Right atrium auricular region (tissue), 2 donors: ENCODE measurements at regions not wholly inside any gene's neighbourhood (a gene's known extent, or its start where the extent isn't known, plus 50 kb on each side); places are given as distances from the start of the nearest gene placed in this dataset.

Experiments used
- DNase-seq: peaks from one replicate; pipeline ENCODE4 v3.0.0-alpha.2; 2019; ENCODE audit warnings: low spot score
- H3K27ac ChIP-seq, 2 donors: fragments of 200-600 bp; sonication (generic); 1 replicate in 1 of 2; 2 replicates in 1 of 2; pipeline ENCODE4 v1.5.1; 2016 to 2019
- H3K27me3 ChIP-seq, 2 donors: fragments of 200-600 bp; sonication (generic); one replicate each; pipeline versions ENCODE4 v1.5.1 to v1.6.0; 2017 to 2019
- H3K36me3 ChIP-seq: fragments of 200-600 bp; sonication (generic); one replicate; pipeline ENCODE4 v1.5.1; 2016
- H3K4me1 ChIP-seq, 2 donors: fragments of 200-600 bp; sonication (generic); one replicate each; pipeline versions ENCODE4 v1.5.1 to v1.6.0; 2017 to 2019
- H3K4me3 ChIP-seq, 2 donors: fragments of 200-600 bp; sonication (generic); 1 replicate in 1 of 2; 2 replicates in 1 of 2; pipeline ENCODE4 v1.5.1; 2017 to 2019; ENCODE audit warnings: mild to moderate bottlenecking in 1 of 2, moderate library complexity in 1 of 2
- H3K9me3 ChIP-seq, 2 donors: fragments of 200-600 bp; sonication (generic); one replicate each; pipeline ENCODE4 v1.5.1; 2019
- CTCF ChIP-seq, 2 donors: fragments of 200-600 bp; sonication (generic); IDR thresholded peaks; one replicate each; pipeline ENCODE4 v1.5.1; 2019; ENCODE audit warnings: antibody characterized with exemption in 2 of 2

GRCh38 chr12:113658006-113658655 lies 186.5 kb upstream of the LHX5 start:
- no peaks in the 10 kb centered on the region for H3K27me3 ChIP-seq
- no peaks in the 10 kb centered on the region for H3K4me1 ChIP-seq
- no peak for TF ChIP-seq CTCF (IDR thresholded peaks at IDR 0.05)
- no peak overlapping the region for H3K27ac ChIP-seq
- no peak for DNase-seq
- no peak overlapping the region for H3K4me3 ChIP-seq
- peaks cover 0 to 26% of the 10 kb centered on the region in 2 donors for H3K9me3 ChIP-seq
- no peaks in the 10 kb centered on the region for H3K36me3 ChIP-seq

GRCh38 chr12:113655919-113656318 lies 184.2 kb upstream of the LHX5 start:
- no peaks in the 10 kb centered on the region for H3K36me3 ChIP-seq
- no peak for TF ChIP-seq CTCF (IDR thresholded peaks at IDR 0.05)
- H3K27ac ChIP-seq = no peak overlapping the region
- H3K4me1 ChIP-seq = no peaks in the 10 kb centered on the region
- no peaks in the 10 kb centered on the region for H3K27me3 ChIP-seq
- DNase-seq = no peak
- no peak overlapping the region for H3K4me3 ChIP-seq
- peaks cover 0 to 26% of the 10 kb centered on the region in 2 donors for H3K9me3 ChIP-seq

- no peak for DNase-seq
- Histone ChIP-seq H3K9me3 (peaks cover 0 to 26% of the 10 kb centered on the region in 2 donors), H3K27me3 (no peaks in the 10 kb centered on the region), H3K4me3 (no peak overlapping the region), H3K36me3 (no peaks in the 10 kb centered on the region), H3K27ac (no peak overlapping the region), H3K4me1 (no peaks in the 10 kb centered on the region)
- TF ChIP-seq CTCF (IDR thresholded peaks at IDR 0.05) = no peak
Observed at GRCh38 chr12:113655479-113655878, 183.8 kb upstream of the LHX5 start.

- Histone ChIP-seq H3K4me3 (no peak overlapping the region), H3K36me3 (no peaks in the 10 kb centered on the region), H3K4me1 (no peaks in the 10 kb centered on the region), H3K27me3 (no peaks in the 10 kb centered on the region), H3K9me3 (peaks cover 0 to 21% of the 10 kb centered on the region in 2 donors), H3K27ac (no peak overlapping the region)
- no peak for DNase-seq
- TF ChIP-seq CTCF (IDR thresholded peaks at IDR 0.05) = no peak
Observed at GRCh38 chr12:113651662-113652061, 180.0 kb upstream of the LHX5 start.

GRCh38 chr12:113650476-113650875 lies 178.8 kb upstream of the LHX5 start:
- no peaks in the 10 kb centered on the region for H3K36me3 ChIP-seq
- TF ChIP-seq CTCF (IDR thresholded peaks at IDR 0.05) = no peak
- H3K4me1 ChIP-seq = no peaks in the 10 kb centered on the region
- H3K27ac ChIP-seq = no peak overlapping the region
- H3K4me3 ChIP-seq = no peak overlapping the region
- H3K9me3 ChIP-seq = peaks cover 0 to 21% of the 10 kb centered on the region in 2 donors
- DNase-seq = no peak
- H3K27me3 ChIP-seq = no peaks in the 10 kb centered on the region

GRCh38 chr12:113649256-113649830 lies 177.7 kb upstream of the LHX5 start:
- Histone ChIP-seq H3K27ac (no peak overlapping the region), H3K9me3 (peaks cover 0 to 10% of the 10 kb centered on the region in 2 donors), H3K36me3 (no peaks in the 10 kb centered on the region), H3K4me1 (no peaks in the 10 kb centered on the region), H3K4me3 (no peak overlapping the region), H3K27me3 (no peaks in the 10 kb centered on the region)
- DNase-seq = no peak
- TF ChIP-seq CTCF (IDR thresholded peaks at IDR 0.05) = no peak
